Adrenal gland (tissue), 5 donors: ENCODE measurements at regions not wholly inside any gene's neighbourhood (a gene's known extent, or its start where the extent isn't known, plus 50 kb on each side); places are given as distances from the start of the nearest gene placed in this dataset.

Experiments used
- CTCF ChIP-seq, 6 experiments: fragments of 450-650 bp in 4 of 6; fragments of 200-600 bp in 2 of 6; sonication (generic) in 1 of 6; IDR thresholded peaks; 1 replicate in 5 of 6; 2 replicates in 1 of 6; pipeline versions ENCODE4 v1.5.1 to v1.8.0; 2016 to 2021; ENCODE audit warnings: antibody characterized with exemption in 6 of 6, mild to moderate bottlenecking in 2 of 6, moderate library complexity in 1 of 6
- POLR2A ChIP-seq, 2 donors: fragments of 450-650 bp; IDR thresholded peaks; one replicate each; pipeline ENCODE4 v1.6.1; 2017; ENCODE audit warnings: antibody characterized with exemption in 2 of 2, mild to moderate bottlenecking in 2 of 2, moderate library complexity in 1 of 2
- donor health status: DM: no; HTN: no; CAD: no.

DNA sequence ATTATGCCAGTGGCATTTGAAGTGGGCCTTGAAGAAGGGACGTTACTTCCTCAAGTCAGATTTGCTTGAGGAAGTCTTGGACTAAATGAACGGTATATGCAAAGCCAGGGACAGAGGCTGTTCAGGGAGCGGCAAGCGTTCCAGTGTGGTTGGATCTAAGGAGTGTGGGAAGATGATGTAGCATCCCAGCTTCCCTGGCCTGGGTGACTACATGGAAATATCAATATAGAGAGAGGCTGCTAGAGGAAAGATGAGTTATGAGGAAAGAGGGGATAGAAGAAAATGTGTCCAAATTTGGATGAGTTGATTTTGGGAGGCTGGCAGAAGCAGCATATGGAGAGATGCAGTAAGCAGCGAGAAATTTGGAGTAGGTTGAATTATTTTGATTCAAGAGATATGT, 432.5 kb upstream of the TENM3 start:
- no peak for TF ChIP-seq CTCF (IDR thresholded peaks at IDR 0.05)
- TF ChIP-seq POLR2A (IDR thresholded peaks at IDR 0.05) = no peak
